ENCODE measurements at regions not wholly inside any gene's neighbourhood (a gene's known extent, or its start where the extent isn't known, plus 50 kb on each side); places are given as distances from the start of the nearest gene placed in this dataset.

GRCh38 chr13:104949840-104950740 lies 1585.4 kb downstream of the EFNB2 start:
- Histone ChIP-seq H3K4me1 (ENCODE audit: insufficient read depth) (no peaks in the 10 kb centered on the region), H2AFZ (no peak overlapping the region), H3K4me2 (no peak overlapping the region), H3K27ac (ENCODE audit: low read depth) (no peak overlapping the region), H3K27me3 (ENCODE audit: insufficient read depth) (no peaks in the 10 kb centered on the region), H3K36me3 (ENCODE audit: insufficient read depth) (no peaks in the 10 kb centered on the region), H3K79me2 (replicated peaks; ENCODE audit: insufficient read depth) (no peaks in the 10 kb centered on the region), H3K4me3 (no peak overlapping the region), H4K20me1 (replicated peaks; ENCODE audit: insufficient read depth) (no peaks in the 10 kb centered on the region), H3K9me2 (ENCODE audit: insufficient read depth) (no peaks in the 10 kb centered on the region), H3F3A (replicated peaks; ENCODE audit: low read depth) (no peaks in the 10 kb centered on the region)
- Mint-ChIP-seq H3K4me1 (no peaks in the 10 kb centered on the region), H3K9me3 (peaks cover 1% of the 10 kb centered on the region), H3K36me3 (ENCODE audit: low read depth) (peaks cover 4% of the 10 kb centered on the region; the same call in 2 of the 3 replicates), H3K27me3 (ENCODE audit: insufficient read depth, low read depth, poor library complexity) (no peaks in the 10 kb centered on the region), H3K27ac (no peak overlapping the region), H3K4me3 (no peak overlapping the region)
- ATAC-seq (no peak), DNase-seq (ENCODE audit: low spot score) (no peak)
- TF ChIP-seq NANOG (IDR thresholded peaks at IDR 0.05; ENCODE audit: borderline replicate concordance) = no peak
- TF ChIP-seq ZNF331 (CRISPR knock-in tag; IDR thresholded peaks at IDR 0.05; ENCODE audit: low read depth) = no peak
- TF ChIP-seq POLR2AphosphoS5 (IDR thresholded peaks at IDR 0.05; ENCODE audit: low read depth) = no peak
- no peak for TF ChIP-seq ZNF114 (CRISPR knock-in tag; IDR thresholded peaks at IDR 0.05)
- TF ChIP-seq, protein P1, sequence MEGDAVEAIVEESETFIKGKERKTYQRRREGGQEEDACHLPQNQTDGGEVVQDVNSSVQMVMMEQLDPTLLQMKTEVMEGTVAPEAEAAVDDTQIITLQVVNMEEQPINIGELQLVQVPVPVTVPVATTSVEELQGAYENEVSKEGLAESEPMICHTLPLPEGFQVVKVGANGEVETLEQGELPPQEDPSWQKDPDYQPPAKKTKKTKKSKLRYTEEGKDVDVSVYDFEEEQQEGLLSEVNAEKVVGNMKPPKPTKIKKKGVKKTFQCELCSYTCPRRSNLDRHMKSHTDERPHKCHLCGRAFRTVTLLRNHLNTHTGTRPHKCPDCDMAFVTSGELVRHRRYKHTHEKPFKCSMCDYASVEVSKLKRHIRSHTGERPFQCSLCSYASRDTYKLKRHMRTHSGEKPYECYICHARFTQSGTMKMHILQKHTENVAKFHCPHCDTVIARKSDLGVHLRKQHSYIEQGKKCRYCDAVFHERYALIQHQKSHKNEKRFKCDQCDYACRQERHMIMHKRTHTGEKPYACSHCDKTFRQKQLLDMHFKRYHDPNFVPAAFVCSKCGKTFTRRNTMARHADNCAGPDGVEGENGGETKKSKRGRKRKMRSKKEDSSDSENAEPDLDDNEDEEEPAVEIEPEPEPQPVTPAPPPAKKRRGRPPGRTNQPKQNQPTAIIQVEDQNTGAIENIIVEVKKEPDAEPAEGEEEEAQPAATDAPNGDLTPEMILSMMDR (conservative IDR thresholded peaks at IDR 0.05; ENCODE audit: low read depth in 2 of 2) = no peak

- no peaks in the 10 kb centered on the region for H3K4me1 ChIP-seq (ENCODE audit: insufficient read depth)
- H3K9me3 Mint-ChIP-seq = no peaks in the 10 kb centered on the region
- no peak for TF ChIP-seq EZH2phosphoT487 (IDR thresholded peaks at IDR 0.05; ENCODE audit: unreplicated experiment)
- TF ChIP-seq, protein P1 (conservative IDR thresholded peaks at IDR 0.05; ENCODE audit: low read depth in 2 of 2) = no peak
- TF ChIP-seq ZNF331 (CRISPR knock-in tag; IDR thresholded peaks at IDR 0.05; ENCODE audit: low read depth) = no peak
- TF ChIP-seq CREB1 (CRISPR knock-in tag; IDR thresholded peaks at IDR 0.05; ENCODE audit: low read depth) = no peak
- no peak for TF ChIP-seq ETS1 (IDR thresholded peaks at IDR 0.05)
- TF ChIP-seq, protein P2, sequence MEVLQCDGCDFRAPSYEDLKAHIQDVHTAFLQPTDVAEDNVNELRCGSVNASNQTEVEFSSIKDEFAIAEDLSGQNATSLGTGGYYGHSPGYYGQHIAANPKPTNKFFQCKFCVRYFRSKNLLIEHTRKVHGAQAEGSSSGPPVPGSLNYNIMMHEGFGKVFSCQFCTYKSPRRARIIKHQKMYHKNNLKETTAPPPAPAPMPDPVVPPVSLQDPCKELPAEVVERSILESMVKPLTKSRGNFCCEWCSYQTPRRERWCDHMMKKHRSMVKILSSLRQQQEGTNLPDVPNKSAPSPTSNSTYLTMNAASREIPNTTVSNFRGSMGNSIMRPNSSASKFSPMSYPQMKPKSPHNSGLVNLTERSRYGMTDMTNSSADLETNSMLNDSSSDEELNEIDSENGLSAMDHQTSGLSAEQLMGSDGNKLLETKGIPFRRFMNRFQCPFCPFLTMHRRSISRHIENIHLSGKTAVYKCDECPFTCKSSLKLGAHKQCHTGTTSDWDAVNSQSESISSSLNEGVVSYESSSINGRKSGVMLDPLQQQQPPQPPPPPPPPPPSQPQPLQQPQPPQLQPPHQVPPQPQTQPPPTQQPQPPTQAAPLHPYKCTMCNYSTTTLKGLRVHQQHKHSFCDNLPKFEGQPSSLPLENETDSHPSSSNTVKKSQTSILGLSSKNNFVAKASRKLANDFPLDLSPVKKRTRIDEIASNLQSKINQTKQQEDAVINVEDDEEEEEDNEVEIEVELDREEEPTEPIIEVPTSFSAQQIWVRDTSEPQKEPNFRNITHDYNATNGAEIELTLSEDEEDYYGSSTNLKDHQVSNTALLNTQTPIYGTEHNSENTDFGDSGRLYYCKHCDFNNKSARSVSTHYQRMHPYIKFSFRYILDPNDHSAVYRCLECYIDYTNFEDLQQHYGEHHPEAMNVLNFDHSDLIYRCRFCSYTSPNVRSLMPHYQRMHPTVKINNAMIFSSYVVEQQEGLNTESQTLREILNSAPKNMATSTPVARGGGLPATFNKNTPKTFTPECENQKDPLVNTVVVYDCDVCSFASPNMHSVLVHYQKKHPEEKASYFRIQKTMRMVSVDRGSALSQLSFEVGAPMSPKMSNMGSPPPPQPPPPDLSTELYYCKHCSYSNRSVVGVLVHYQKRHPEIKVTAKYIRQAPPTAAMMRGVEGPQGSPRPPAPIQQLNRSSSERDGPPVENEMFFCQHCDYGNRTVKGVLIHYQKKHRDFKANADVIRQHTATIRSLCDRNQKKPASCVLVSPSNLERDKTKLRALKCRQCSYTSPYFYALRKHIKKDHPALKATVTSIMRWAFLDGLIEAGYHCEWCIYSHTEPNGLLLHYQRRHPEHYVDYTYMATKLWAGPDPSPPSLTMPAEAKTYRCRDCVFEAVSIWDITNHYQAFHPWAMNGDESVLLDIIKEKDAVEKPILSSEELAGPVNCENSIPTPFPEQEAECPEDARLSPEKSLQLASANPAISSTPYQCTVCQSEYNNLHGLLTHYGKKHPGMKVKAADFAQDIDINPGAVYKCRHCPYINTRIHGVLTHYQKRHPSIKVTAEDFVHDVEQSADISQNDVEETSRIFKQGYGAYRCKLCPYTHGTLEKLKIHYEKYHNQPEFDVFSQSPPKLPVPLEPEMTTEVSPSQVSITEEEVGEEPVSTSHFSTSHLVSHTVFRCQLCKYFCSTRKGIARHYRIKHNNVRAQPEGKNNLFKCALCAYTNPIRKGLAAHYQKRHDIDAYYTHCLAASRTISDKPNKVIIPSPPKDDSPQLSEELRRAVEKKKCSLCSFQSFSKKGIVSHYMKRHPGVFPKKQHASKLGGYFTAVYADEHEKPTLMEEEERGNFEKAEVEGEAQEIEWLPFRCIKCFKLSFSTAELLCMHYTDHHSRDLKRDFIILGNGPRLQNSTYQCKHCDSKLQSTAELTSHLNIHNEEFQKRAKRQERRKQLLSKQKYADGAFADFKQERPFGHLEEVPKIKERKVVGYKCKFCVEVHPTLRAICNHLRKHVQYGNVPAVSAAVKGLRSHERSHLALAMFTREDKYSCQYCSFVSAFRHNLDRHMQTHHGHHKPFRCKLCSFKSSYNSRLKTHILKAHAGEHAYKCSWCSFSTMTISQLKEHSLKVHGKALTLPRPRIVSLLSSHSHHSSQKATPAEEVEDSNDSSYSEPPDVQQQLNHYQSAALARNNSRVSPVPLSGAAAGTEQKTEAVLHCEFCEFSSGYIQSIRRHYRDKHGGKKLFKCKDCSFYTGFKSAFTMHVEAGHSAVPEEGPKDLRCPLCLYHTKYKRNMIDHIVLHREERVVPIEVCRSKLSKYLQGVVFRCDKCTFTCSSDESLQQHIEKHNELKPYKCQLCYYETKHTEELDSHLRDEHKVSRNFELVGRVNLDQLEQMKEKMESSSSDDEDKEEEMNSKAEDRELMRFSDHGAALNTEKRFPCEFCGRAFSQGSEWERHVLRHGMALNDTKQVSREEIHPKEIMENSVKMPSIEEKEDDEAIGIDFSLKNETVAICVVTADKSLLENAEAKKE (CRISPR knock-in tag; IDR thresholded peaks at IDR 0.05) = no peak
- no peak for TF ChIP-seq POLR2AphosphoS5 (IDR thresholded peaks at IDR 0.05; ENCODE audit: low read depth)
These were observed 1591.3 kb downstream of the EFNB2 start for GRCh38 chr13:104944176-104944575.

More at GRCh38 chr13:104944176-104944575, 1591.3 kb downstream of the EFNB2 start:
- Histone ChIP-seq H3K79me2 (replicated peaks; ENCODE audit: insufficient read depth) (no peaks in the 10 kb centered on the region), H3K27me3 (ENCODE audit: insufficient read depth) (no peaks in the 10 kb centered on the region), H3K27ac (ENCODE audit: low read depth) (no peak overlapping the region), H2AFZ (no peak overlapping the region), H3K36me3 (ENCODE audit: insufficient read depth) (no peaks in the 10 kb centered on the region), H3K9me2 (ENCODE audit: insufficient read depth) (no peaks in the 10 kb centered on the region), H3K4me2 (no peak overlapping the region), H3K4me3 (no peak overlapping the region), H3F3A (replicated peaks; ENCODE audit: low read depth) (no peaks in the 10 kb centered on the region), H4K20me1 (replicated peaks; ENCODE audit: insufficient read depth) (no peaks in the 10 kb centered on the region)
- H3K4me3 Mint-ChIP-seq = no peak overlapping the region
- no peaks in the 10 kb centered on the region for H3K4me1 Mint-ChIP-seq
- DNase-seq (ENCODE audit: low spot score) (no peak), ATAC-seq (no peak)
- H3K36me3 Mint-ChIP-seq (ENCODE audit: low read depth) = no peaks in the 10 kb centered on the region
- H3K27ac Mint-ChIP-seq = no peak overlapping the region
- no peaks in the 10 kb centered on the region for H3K27me3 Mint-ChIP-seq (ENCODE audit: insufficient read depth, low read depth, poor library complexity)

All from GM23338 (cell line).